Tibial artery (tissue), 4 donors: ENCODE measurements at regions not wholly inside any gene's neighbourhood (a gene's known extent, or its start where the extent isn't known, plus 50 kb on each side); places are given as distances from the start of the nearest gene placed in this dataset.

Experiments used
- DNase-seq, 2 donors: peaks; one replicate each; pipeline ENCODE4 v3.0.0-alpha.2; 2019
- H3K27ac ChIP-seq, 2 donors: fragments of 200-600 bp; sonication (generic) in 1 of 2; 1 replicate in 1 of 2; 2 replicates in 1 of 2; pipeline ENCODE4 v1.5.1; 2018 to 2019; ENCODE audit warnings: mild to moderate bottlenecking in 1 of 2
- H3K27me3 ChIP-seq, 2 donors: fragments of 200-600 bp; sonication (generic) in 1 of 2; one replicate each; pipeline versions ENCODE4 v1.5.1 to v1.6.0; 2016 to 2019
- H3K36me3 ChIP-seq, 3 donors: fragments of 200-600 bp; sonication (generic) in 2 of 3; one replicate each; pipeline ENCODE4 v1.5.1; 2016 to 2019; ENCODE audit warnings: mild to moderate bottlenecking in 2 of 3
- H3K4me1 ChIP-seq, 4 donors: fragments of 200-600 bp; sonication (generic) in 2 of 4; 1 replicate in 3 of 4; 2 replicates in 1 of 4; pipeline ENCODE4 v1.5.1; 2016 to 2019
- H3K4me3 ChIP-seq, 2 donors: fragments of 200-600 bp; sonication (generic) in 1 of 2; 1 replicate in 1 of 2; 2 replicates in 1 of 2; pipeline ENCODE4 v1.5.1; 2018 to 2019; ENCODE audit warnings: mild to moderate bottlenecking in 2 of 2
- H3K9me3 ChIP-seq, 3 donors: fragments of 200-600 bp; sonication (generic) in 1 of 3; one replicate each; pipeline ENCODE4 v1.5.1; 2016 to 2019
- CTCF ChIP-seq, 2 experiments: fragments of 200-600 bp in 1 of 2; fragments of 450-650 bp in 1 of 2; IDR thresholded peaks; one replicate each; pipeline ENCODE4 v1.5.1; 2017 to 2019; ENCODE audit warnings: antibody characterized with exemption in 2 of 2, mild to moderate bottlenecking in 1 of 2, moderate library complexity in 1 of 2
- intact Hi-C: fragments of 100-400 bp; cut with DNase I; formaldehyde crosslinking; loops from one replicate; pipeline ENCODE4 v1.15.0; 2023; ENCODE audit warnings: low total_unique reads

GRCh38 chr14:28709571-28710305, 56.8 kb upstream of the FOXG1 start:
- DNase-seq, result no peak
- H3K27ac ChIP-seq, result no peak overlapping the region
- no peaks in the 10 kb centered on the region for H3K4me1 ChIP-seq
- H3K36me3 ChIP-seq, result no peaks in the 10 kb centered on the region
- intact Hi-C loops, result no loop called here
- H3K4me3 ChIP-seq, result no peak overlapping the region
- no peaks in the 10 kb centered on the region for H3K9me3 ChIP-seq
- no peaks in the 10 kb centered on the region for H3K27me3 ChIP-seq
- TF ChIP-seq CTCF (IDR thresholded peaks at IDR 0.05), result no peak
